ENCODE measurements at regions not wholly inside any gene's neighbourhood (a gene's known extent, or its start where the extent isn't known, plus 50 kb on each side); places are given as distances from the start of the nearest gene placed in this dataset.

GRCh38 chr1:55879346-55879745 lies 664.2 kb upstream of the USP24 start:
- 66% methylated on average over 11 of the region's 11 CpGs for WGBS (ENCODE audit: low lambda C conversion rate)
- no peaks in the 10 kb centered on the region for H3K79me2 ChIP-seq (ENCODE audit: insufficient read depth, low read length)
- DNase-seq (ENCODE audit: low spot score) (no peak), FAIRE-seq (no peak), ATAC-seq (no peak)
- ChIA-PET POLR2A (no interaction called here), CTCF (ENCODE audit: low intra/inter-chr PET ratio, low total read pairs) (no interaction called here)
- no peak for TF ChIP-seq ZNF558 (CRISPR knock-in tag; IDR thresholded peaks at IDR 0.05; ENCODE audit: borderline replicate concordance)
- TF ChIP-seq ZNF576 (CRISPR knock-in tag; IDR thresholded peaks at IDR 0.05), result no peak
- TF ChIP-seq RXRA (CRISPR knock-in tag; IDR thresholded peaks at IDR 0.05), result no peak
- no peak for TF ChIP-seq ZNF251 (CRISPR knock-in tag; IDR thresholded peaks at IDR 0.05)
- no peak for TF ChIP-seq ZNF101 (CRISPR knock-in tag; IDR thresholded peaks at IDR 0.05; ENCODE audit: borderline replicate concordance, low read depth)
- TF ChIP-seq MTA3 (CRISPR knock-in tag; IDR thresholded peaks at IDR 0.05), result no peak
- TF ChIP-seq ZNF260 (CRISPR knock-in tag; IDR thresholded peaks at IDR 0.05; ENCODE audit: borderline replicate concordance, low read depth), result no peak
- no peak for TF ChIP-seq NPAS2 (CRISPR knock-in tag; IDR thresholded peaks at IDR 0.05; ENCODE audit: borderline replicate concordance)
- no peak for TF ChIP-seq RFX1 (IDR thresholded peaks at IDR 0.05)
- TF ChIP-seq ZBTB38 (CRISPR knock-in tag; IDR thresholded peaks at IDR 0.05), result no peak
- no peak for TF ChIP-seq NFKBIZ (CRISPR knock-in tag; IDR thresholded peaks at IDR 0.05)
- TF ChIP-seq, protein P1, sequence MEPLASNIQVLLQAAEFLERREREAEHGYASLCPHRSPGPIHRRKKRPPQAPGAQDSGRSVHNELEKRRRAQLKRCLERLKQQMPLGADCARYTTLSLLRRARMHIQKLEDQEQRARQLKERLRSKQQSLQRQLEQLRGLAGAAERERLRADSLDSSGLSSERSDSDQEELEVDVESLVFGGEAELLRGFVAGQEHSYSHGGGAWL (CRISPR knock-in tag; IDR thresholded peaks at IDR 0.05), result no peak
- TF ChIP-seq CTCF (CRISPR knock-in tag; IDR thresholded peaks at IDR 0.05), result no peak
- no peak for TF ChIP-seq ZNF704 (CRISPR knock-in tag; IDR thresholded peaks at IDR 0.05; ENCODE audit: borderline replicate concordance)
- TF ChIP-seq KLF12 (CRISPR knock-in tag; IDR thresholded peaks at IDR 0.05; ENCODE audit: borderline replicate concordance), result no peak
- no peak for TF ChIP-seq ZBTB42 (CRISPR knock-in tag; IDR thresholded peaks at IDR 0.05)
- no peak for TF ChIP-seq SNAPC2 (CRISPR knock-in tag; IDR thresholded peaks at IDR 0.05)
- no peak for TF ChIP-seq FOXJ3 (CRISPR knock-in tag; IDR thresholded peaks at IDR 0.05; ENCODE audit: borderline replicate concordance)
- H4K20me1 ChIP-seq (ENCODE audit: insufficient read depth, low read length), result no peaks in the 10 kb centered on the region
- intact Hi-C loops (cut with micrococcal nuclease; ENCODE audit: unreplicated experiment) (no loop called here), in situ Hi-C loops (cut with HindIII; ENCODE audit: extremely low pct_ligation_motif_present, low pct_unique_long_range_greater_than_20kb) (loop anchor here (25.0 kb wide), 1 partner anchor 392 kb away; no protein-coding TSS in a partner anchor)
- no TSS peak for BruUV-seq (replicated peaks)
- no peaks in the 10 kb centered on the region for H3K9me3 ChIP-seq (ENCODE audit: low read length)
- no peak overlapping the region for H3K4me2 ChIP-seq (ENCODE audit: low read depth, low read length)
- no peaks in the 10 kb centered on the region for H3K4me1 ChIP-seq (ENCODE audit: insufficient read depth, low read length)
- H3K27ac ChIP-seq (ENCODE audit: extremely low read length, insufficient read depth, low read length), result no peak overlapping the region
- H3K4me3 ChIP-seq (replicated peaks in 1 of 3; ENCODE audit: insufficient read depth in 1 of 3, low read depth in 2 of 3, low read length in 3 of 3), result no peak overlapping the region
- H3K9ac ChIP-seq (ENCODE audit: insufficient read depth, low read depth, low read length), result no peak overlapping the region
- no peak overlapping the region for H2AFZ ChIP-seq (ENCODE audit: low read length)
- no peaks in the 10 kb centered on the region for H3K36me3 ChIP-seq (replicated peaks in 1 of 2; ENCODE audit: control insufficient read depth in 1 of 2, insufficient read depth in 2 of 2, low read length in 2 of 2)
- no peaks in the 10 kb centered on the region for H3K27me3 ChIP-seq (ENCODE audit: control insufficient read depth in 1 of 2, insufficient read depth in 2 of 2, low read length in 2 of 2)
